SK-N-SH (cell line): ENCODE measurements at regions not wholly inside any gene's neighbourhood (a gene's known extent, or its start where the extent isn't known, plus 50 kb on each side); places are given as distances from the start of the nearest gene placed in this dataset.

Experiments
- CTCF ChIA-PET: fragments of 300-600, 350-600 bp; formaldehyde crosslinking; extraction: SDS; loops from one replicate; lab custom pipeline; 2021; lab: Yijun Ruan, JAX
- POLR2A ChIA-PET: fragments of 350-600 bp; sonication (Branson Sonifier 250); formaldehyde crosslinking; extraction: SDS; loops from one replicate; lab custom pipeline; 2020; ENCODE audit warnings: antibody characterized with exemption, inconsistent platforms; lab: Yijun Ruan, JAX
- DNase-seq: peaks from one replicate; pipeline ENCODE4 v3.0.0; 2012
- H2AFZ ChIP-seq: fragments of 200-600 bp; sonication (generic); 2 replicates; pipeline ENCODE4 v1.8.1; 2016; ENCODE audit warnings: antibody characterized with exemption, mild to moderate bottlenecking, low read depth
- H3F3A ChIP-seq: fragments of 200-600 bp; sonication (generic); replicated peaks from 2 replicates; pipeline ENCODE3; 2016; ENCODE audit warnings: antibody characterized with exemption, mild to moderate bottlenecking; ENCODE audit not compliant: insufficient read depth
- H3K27ac ChIP-seq, 2 experiments: fragments of 200-500 bp in 1 of 2; fragments of 200-600 bp in 1 of 2; sonication (Bioruptor generic) in 1 of 2; sonication (generic), shearing (Covaris generic) in 1 of 2; 2 replicates each; pipeline versions ENCODE4 v1.5.1 to v1.6.1; 2014 to 2016; ENCODE audit warnings: low read depth in 2 of 2, inconsistent platforms in 1 of 2, low read length in 1 of 2, mild to moderate bottlenecking in 1 of 2, mixed read lengths in 1 of 2
- H3K27me3 ChIP-seq: fragments of 200-600 bp; sonication (generic), shearing (Covaris generic); 2 replicates; pipeline ENCODE4 v1.6.1; 2016; ENCODE audit warnings: mixed run types; ENCODE audit not compliant: insufficient read depth
- H3K36me3 ChIP-seq, 2 experiments: fragments of 200-500 bp in 1 of 2; fragments of 200-600 bp in 1 of 2; sonication (Bioruptor generic) in 1 of 2; sonication (generic) in 1 of 2; replicated peaks in 1 of 2; 2 replicates each; pipeline versions ENCODE3 to v1.5.1; 2014 to 2016; ENCODE audit warnings: low read length in 1 of 2, mild to moderate bottlenecking in 1 of 2; ENCODE audit not compliant: insufficient read depth in 2 of 2, control insufficient read depth in 1 of 2
- H3K4me1 ChIP-seq, 2 experiments: fragments of 200-500 bp in 1 of 2; fragments of 200-600 bp in 1 of 2; sonication (Bioruptor generic) in 1 of 2; sonication (generic), shearing (Covaris generic) in 1 of 2; 2 replicates each; pipeline versions ENCODE4 v1.5.1 to v1.6.1; 2014 to 2016; ENCODE audit warnings: low read depth in 1 of 2, low read length in 1 of 2, mixed run types in 1 of 2; ENCODE audit not compliant: insufficient read depth in 2 of 2, control insufficient read depth in 1 of 2
- H3K4me2 ChIP-seq: fragments of 200-600 bp; sonication (generic), shearing (Covaris generic); 2 replicates; pipeline ENCODE4 v1.6.1; 2017; ENCODE audit warnings: mixed run types
- H3K4me3 ChIP-seq, 2 experiments: fragments of 200-500 bp in 1 of 2; fragments of 200-600 bp in 1 of 2; sonication (Bioruptor generic) in 1 of 2; sonication (generic), shearing (Covaris generic) in 1 of 2; 2 replicates each; pipeline versions ENCODE4 v1.5.1 to v1.8.1; 2014 to 2016; ENCODE audit warnings: low read depth in 2 of 2, inconsistent platforms in 1 of 2, low read length in 1 of 2, mild to moderate bottlenecking in 1 of 2, mixed read lengths in 1 of 2, moderate library complexity in 1 of 2
- H3K79me2 ChIP-seq: fragments of 200-600 bp; sonication (generic); 2 replicates; pipeline ENCODE4 v1.8.1; 2017; ENCODE audit warnings: mild to moderate bottlenecking; ENCODE audit not compliant: insufficient read depth
- H3K9ac ChIP-seq: fragments of 200-600 bp; sonication (generic); 2 replicates; pipeline ENCODE4 v1.6.1; 2017; ENCODE audit warnings: mixed run types
- H3K9me2 ChIP-seq: fragments of 200-600 bp; sonication (generic); 2 replicates; pipeline ENCODE4 v1.6.1; 2017; ENCODE audit warnings: mixed run types
- H3K9me3 ChIP-seq: fragments of 200-600 bp; sonication (generic); 2 replicates; pipeline ENCODE4 v1.6.1; 2017; ENCODE audit warnings: mixed run types, mild to moderate bottlenecking, moderate library complexity
- H4K20me1 ChIP-seq: fragments of 200-600 bp; sonication (generic); 2 replicates; pipeline ENCODE4 v1.6.1; 2017; ENCODE audit warnings: mild to moderate bottlenecking, mixed run types; ENCODE audit not compliant: insufficient read depth
- CHD2 ChIP-seq: fragments of 150-350 bp; IDR thresholded peaks from 2 replicates; pipeline ENCODE4 v1.6.1; 2018; ENCODE audit warnings: low read length; ENCODE audit not compliant: partially characterized antibody
- CTCF ChIP-seq: fragments of 200-600 bp; sonication (generic); IDR thresholded peaks from 2 replicates; pipeline ENCODE4 v1.6.1; 2017; ENCODE audit warnings: antibody characterized with exemption, mild to moderate bottlenecking, moderate library complexity
- FOXJ3 ChIP-seq: sonication (generic); formaldehyde crosslinking; IDR thresholded peaks from 2 replicates; pipeline ENCODE4 v1.5.1; 2020; ENCODE audit warnings: mild to moderate bottlenecking, missing genetic modification reagents
- GABPA ChIP-seq: IDR thresholded peaks from 2 replicates; pipeline ENCODE4 v1.4.0; 2012; ENCODE audit warnings: low read depth, mild to moderate bottlenecking
- IRF3 ChIP-seq: fragments of 150-350 bp; IDR thresholded peaks from 2 replicates; pipeline ENCODE4 v1.6.1; 2016; ENCODE audit warnings: mild to moderate bottlenecking, low read depth, low read length
- MXI1 ChIP-seq: IDR thresholded peaks from 2 replicates; pipeline ENCODE4 v1.6.1; 2012; ENCODE audit warnings: mild to moderate bottlenecking, low read depth, low read length, improper control_type of control experiment
- POLR2AphosphoS5 ChIP-seq: IDR thresholded peaks from 2 replicates; pipeline ENCODE4 v1.6.1; 2012; ENCODE audit warnings: low read depth, low read length
- RAD21 ChIP-seq: IDR thresholded peaks from 2 replicates; pipeline ENCODE4 v1.6.1; 2012; ENCODE audit warnings: mild to moderate bottlenecking, low read length
- REST ChIP-seq: IDR thresholded peaks from 2 replicates; pipeline ENCODE4 v1.6.1; 2012; ENCODE audit warnings: mild to moderate bottlenecking, low read depth, low read length, moderate library complexity
- RFX5 ChIP-seq: IDR thresholded peaks from 2 replicates; pipeline ENCODE4 v1.6.1; 2012; ENCODE audit warnings: mild to moderate bottlenecking, improper control_type of control experiment, low read length
- RXRA ChIP-seq: IDR thresholded peaks from 2 replicates; pipeline ENCODE4 v1.4.0; 2012; ENCODE audit warnings: low read depth, mild to moderate bottlenecking, borderline replicate concordance
- SIN3A ChIP-seq: IDR thresholded peaks from 2 replicates; pipeline ENCODE4 v1.6.1; 2012; ENCODE audit warnings: low read depth, mild to moderate bottlenecking, low read length, moderate library complexity, borderline replicate concordance
- TAF1 ChIP-seq: IDR thresholded peaks from 2 replicates; pipeline ENCODE4 v1.6.1; 2012; ENCODE audit warnings: low read depth, mild to moderate bottlenecking, low read length, moderate library complexity, borderline replicate concordance
- TCF12 ChIP-seq: IDR thresholded peaks from 2 replicates; pipeline ENCODE4 v1.4.0; 2012
- TEAD4 ChIP-seq: IDR thresholded peaks from 2 replicates; pipeline ENCODE4 v1.4.0; 2012; ENCODE audit warnings: mild to moderate bottlenecking, borderline replicate concordance; ENCODE audit not compliant: insufficient read depth
- USF2 ChIP-seq: fragments of 150-350 bp; IDR thresholded peaks from 2 replicates; pipeline ENCODE4 v1.6.1; 2017; ENCODE audit warnings: antibody characterized with exemption, low read length, low read depth, borderline replicate concordance
- ZBTB33 ChIP-seq: IDR thresholded peaks from 2 replicates; pipeline ENCODE4 v1.4.0; 2012; ENCODE audit warnings: low read depth, borderline replicate concordance
- WGBS: methylation state at CpG from one replicate; pipeline ENCODE4 v1.1.6; 2017; ENCODE audit warnings: low lambda C conversion rate; 5-methylcytosine and 5-hydroxymethylcytosine counted together

- Histone ChIP-seq H3K79me2 (no peaks in the 10 kb centered on the region), H3K36me3 (no peaks in the 10 kb centered on the region), H3K9me2 (no peaks in the 10 kb centered on the region), H3F3A (no peaks in the 10 kb centered on the region), H3K9me3 (no peaks in the 10 kb centered on the region), H3K27ac (no peak overlapping the region), H3K27me3 (no peaks in the 10 kb centered on the region), H4K20me1 (no peaks in the 10 kb centered on the region), H2AFZ (no peak overlapping the region), H3K4me1 (no peaks in the 10 kb centered on the region), H3K4me2 (no peak overlapping the region), H3K4me3 (no peak overlapping the region; a peak in 1 of 4 replicates), H3K9ac (no peak overlapping the region)
- TF ChIP-seq RXRA: no peak
- no peak for TF ChIP-seq MXI1
- TF ChIP-seq CHD2: no peak
- no peak for TF ChIP-seq TAF1
- no peak for TF ChIP-seq GABPA
- no peak for TF ChIP-seq POLR2AphosphoS5
- no peak for TF ChIP-seq IRF3
- TF ChIP-seq SIN3A: no peak
- TF ChIP-seq TEAD4: no peak
- POLR2A ChIA-PET: no interaction called here
- no peak for DNase-seq
- CTCF ChIA-PET: no interaction called here
- WGBS: 3% methylated on average over 2 of the region's 2 CpGs
Measured at GRCh38 chrX:43003939-43004338, 226.0 kb upstream of the PPP1R2C start.

GRCh38 chrX:43005561-43005960, 227.6 kb upstream of the PPP1R2C start:
- ChIA-PET POLR2A (no interaction called here), CTCF (no interaction called here)
- Histone ChIP-seq H2AFZ (no peak overlapping the region), H3K4me3 (no peak overlapping the region), H3K27ac (no peak overlapping the region), H3F3A (no peaks in the 10 kb centered on the region), H3K79me2 (no peaks in the 10 kb centered on the region), H3K4me1 (no peaks in the 10 kb centered on the region), H3K9ac (no peak overlapping the region), H3K9me2 (no peaks in the 10 kb centered on the region), H3K27me3 (no peaks in the 10 kb centered on the region), H4K20me1 (no peaks in the 10 kb centered on the region), H3K9me3 (no peaks in the 10 kb centered on the region), H3K36me3 (no peaks in the 10 kb centered on the region), H3K4me2 (no peak overlapping the region)
- 3% methylated on average over 3 of the region's 3 CpGs for WGBS
- DNase-seq: no peak
- TF ChIP-seq CHD2: no peak
- no peak for TF ChIP-seq TEAD4
- TF ChIP-seq USF2: no peak
- no peak for TF ChIP-seq REST
- no peak for TF ChIP-seq MXI1
- no peak for TF ChIP-seq FOXJ3 (CRISPR knock-in tag)
- TF ChIP-seq CTCF: no peak
- no peak for TF ChIP-seq RAD21
- TF ChIP-seq IRF3: no peak
- TF ChIP-seq TCF12: no peak
- no peak for TF ChIP-seq RFX5
- no peak for TF ChIP-seq ZBTB33
